GM19240 (cell line): ENCODE measurements at regions not wholly inside any gene's neighbourhood (a gene's known extent, or its start where the extent isn't known, plus 50 kb on each side); places are given as distances from the start of the nearest gene placed in this dataset.
"Not testable (repeated sequence)": the region's sequence is repeated elsewhere in the genome, so short reads cannot be mapped to it uniquely, and the experiment has no call there.

ENCODE experiments used
- DNase-seq: peaks from one replicate; pipeline ENCODE4 v3.0.0; 2011; ENCODE audit warnings: low spot score; ENCODE audit not compliant: insufficient read length

DNA sequence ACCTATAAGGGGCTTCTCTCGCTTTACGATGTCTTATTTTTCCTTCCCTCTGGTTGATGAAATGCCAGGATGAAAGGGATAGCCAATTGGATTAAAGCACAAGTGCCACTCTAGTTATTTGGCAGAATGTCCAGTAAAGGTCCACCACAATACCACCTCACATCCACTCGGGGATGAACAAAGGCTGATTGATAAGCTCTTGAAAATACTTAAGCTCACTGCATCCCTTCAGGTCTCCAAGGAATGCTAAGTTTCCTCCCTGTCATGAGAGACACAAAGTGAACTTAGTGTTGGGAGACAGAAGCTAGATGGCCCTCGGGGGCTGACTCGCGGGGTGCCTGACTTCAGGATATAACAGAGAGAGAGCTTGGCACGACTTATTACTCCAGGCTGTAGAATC, 185.9 kb upstream of the ZNF644 start:
- DNase-seq, result not testable (repeated sequence)

DNA sequence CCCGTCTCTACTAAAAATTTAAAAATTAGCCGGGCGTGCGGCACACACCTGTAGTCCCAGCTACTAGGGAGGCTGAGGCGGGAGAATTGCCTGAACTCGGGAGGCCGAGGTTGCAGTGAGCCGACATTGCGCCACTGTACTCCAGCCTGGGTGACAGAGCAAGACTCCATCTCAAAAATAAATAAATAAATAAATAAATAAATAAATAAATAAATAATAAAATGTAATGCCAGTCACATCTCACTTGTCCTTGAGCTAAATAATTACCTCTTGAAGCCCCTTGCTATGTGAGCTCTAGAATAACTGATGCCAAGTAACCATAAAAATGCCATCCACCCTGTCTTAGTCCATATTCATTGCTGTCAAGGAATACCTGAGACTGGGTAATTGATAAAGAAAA, 182.3 kb upstream of the ZNF644 start:
- not testable (repeated sequence) for DNase-seq

DNA sequence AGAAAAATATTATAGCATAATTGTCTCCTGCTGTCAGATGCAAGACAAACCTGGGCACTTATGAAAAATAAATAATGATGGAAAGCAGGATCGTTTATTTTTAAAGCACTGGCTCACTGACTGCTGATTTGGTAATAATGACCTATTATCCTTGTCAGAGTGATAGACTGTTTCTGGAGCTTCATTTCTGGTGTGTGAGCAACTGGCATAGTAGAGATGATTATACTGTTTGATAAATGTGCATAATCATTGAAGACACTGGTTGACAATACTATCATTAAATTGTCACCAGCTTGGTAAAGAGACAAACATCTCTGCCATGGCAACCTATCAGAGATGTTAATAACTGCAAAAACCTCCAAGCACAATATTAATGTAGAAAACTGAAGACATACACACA, 179.9 kb upstream of the ZNF644 start:
- no peak for DNase-seq

DNA sequence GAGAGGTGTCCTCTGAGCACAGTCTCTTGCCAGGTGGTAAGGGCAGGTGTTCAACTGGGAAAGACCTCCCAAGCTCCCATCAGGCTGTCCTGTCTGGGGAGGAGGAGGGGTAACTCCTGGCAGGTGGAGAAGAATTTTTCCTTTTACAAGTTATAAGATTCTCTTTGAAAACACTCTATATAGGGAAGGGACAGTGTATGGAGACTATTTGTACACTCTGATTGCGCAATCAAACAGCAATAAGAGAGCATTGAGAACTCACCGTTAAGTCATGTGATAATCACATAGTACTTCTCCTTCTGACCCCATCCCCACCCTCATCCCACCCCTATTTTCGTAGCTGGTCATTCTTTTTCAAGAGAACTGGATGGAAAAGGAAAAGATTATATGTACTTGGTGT, 179.3 kb upstream of the ZNF644 start:
- DNase-seq, result no peak

DNA sequence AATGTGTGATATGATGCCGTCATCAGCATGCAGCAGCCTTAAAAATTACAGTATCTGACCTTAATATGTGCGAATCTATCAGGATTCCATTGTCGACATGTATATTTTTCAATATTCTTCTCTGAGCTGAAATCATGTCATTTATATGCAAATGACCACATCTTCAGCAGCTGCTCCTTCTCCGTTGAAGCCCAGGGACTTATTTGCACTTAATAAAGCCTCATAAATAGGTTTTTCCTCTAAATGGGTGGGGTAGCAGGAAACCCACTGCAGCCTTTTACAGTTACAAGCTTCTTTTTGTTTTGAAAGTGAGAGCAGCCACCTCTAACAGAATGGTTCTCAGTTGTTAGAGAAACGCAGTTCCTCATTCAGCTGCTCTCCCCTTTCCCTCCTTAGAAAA, 178.8 kb upstream of the ZNF644 start:
- no peak for DNase-seq

DNA sequence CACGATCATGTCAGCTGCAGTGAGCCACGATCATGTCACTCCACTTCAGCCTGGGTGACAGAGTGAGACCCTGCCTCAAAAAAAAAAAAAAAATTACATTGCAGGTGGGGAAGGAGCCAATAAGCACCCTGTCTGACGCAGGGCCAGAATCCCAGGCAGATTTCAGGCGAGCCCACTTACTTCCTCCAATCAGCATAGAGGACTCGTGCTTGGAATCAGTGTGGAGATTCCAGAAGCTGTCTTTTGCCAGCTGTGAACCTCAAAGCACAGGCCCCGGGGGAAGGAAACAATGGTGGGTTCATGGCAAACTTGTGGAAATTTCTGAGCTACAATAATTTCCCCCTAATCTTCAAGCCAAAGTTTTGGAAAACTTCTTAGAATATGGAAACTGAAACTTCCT, 178.2 kb upstream of the ZNF644 start:
- DNase-seq, result no peak

DNA sequence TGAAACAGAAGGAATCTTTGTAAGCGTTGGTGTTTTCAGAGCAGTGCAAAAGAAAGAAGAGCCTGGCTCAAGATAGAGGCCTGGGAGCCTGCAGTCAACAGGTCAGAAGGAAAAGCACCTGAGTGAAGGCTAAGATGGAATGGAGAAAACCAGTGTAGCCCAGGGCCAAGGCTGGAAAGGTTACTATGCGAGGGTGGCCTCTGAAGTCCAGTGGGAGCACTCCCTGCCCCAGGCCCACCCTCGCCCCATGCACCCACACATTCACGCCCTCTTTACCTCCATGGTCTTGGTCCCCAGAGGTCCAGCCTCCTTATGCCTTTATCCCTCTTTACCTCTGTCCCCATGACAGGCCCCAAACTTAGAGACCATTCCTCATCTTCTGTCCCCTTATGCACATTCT, 169.2 kb upstream of the ZNF644 start:
- DNase-seq, result no peak

DNA sequence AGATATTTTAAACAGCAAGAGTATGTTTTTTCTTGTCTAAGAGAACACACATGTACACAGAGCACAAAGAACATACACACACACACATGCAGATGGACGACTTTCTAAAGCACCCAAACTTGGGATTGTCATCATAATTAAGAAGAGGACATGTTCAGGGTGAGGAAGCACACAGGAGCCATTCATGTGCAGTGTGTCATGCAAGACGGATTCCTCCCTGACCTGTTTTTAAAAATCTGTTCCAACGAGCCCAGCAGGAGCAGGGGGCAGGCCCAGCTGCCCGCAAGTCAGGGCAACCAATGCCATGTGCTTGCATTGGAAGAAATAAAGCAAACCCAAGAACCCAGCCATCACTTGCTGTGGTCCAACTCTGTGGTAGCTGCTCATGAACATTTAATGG, 167.3 kb upstream of the ZNF644 start:
- no peak for DNase-seq

DNA sequence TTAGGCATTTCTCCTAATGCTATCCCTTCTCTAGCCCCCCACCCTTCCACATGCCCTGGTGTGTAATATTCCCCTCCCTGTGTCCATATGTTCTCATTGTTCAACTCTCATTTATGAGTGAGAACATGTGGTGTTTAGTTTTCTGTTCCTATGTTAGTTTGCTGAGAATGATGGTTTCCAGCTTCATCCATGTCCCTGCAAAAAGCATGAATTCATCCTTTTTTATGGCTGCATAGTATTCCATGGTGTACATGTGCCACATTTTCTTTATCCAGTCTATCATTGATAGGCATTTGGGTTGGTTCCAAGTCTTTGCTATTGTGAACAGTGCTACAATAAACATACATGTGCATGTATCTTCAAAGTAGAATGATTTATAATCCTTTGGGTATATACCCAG, 161.0 kb upstream of the ZNF644 start:
- DNase-seq, result not testable (repeated sequence)

DNA sequence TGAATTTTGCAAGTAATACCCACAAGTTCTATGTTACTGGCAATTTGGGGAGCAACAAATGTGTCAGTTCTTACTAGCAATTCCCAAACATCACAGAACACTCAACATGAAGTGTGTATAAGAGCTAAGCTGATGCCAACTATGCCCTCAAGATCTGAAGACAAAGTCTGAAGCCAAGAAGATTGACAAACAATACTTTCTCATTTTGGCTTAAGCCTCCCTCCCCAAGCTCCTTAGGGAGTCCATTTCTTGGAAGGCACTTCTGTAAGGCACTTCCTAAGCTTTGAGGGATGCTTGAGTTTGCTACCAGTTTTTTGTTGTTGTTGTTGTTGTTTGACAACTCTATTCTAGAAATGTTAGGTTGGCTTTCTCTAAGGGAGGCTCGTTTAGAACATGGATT, 154.4 kb upstream of the ZNF644 start:
- DNase-seq, result no peak

DNA sequence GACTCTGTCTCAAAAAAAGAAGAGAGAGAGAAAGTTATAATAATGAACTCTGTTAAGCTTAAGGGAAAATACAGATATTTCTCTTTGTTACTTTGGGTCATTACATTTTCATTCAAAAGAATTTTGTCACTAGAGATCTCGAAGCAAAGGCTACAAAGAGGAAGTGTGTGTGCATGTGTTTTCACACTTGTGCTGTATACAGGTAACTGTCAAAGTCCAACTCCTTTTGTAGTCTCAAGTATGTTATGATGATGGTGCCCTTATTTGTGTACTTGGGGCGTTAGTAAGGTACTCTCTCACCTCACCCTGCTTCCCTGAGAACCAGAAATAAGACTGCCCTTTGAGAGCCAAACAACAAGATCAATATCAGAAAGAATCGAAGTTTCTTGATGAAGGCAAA, 152.9 kb upstream of the ZNF644 start:
- DNase-seq, result no peak

DNA sequence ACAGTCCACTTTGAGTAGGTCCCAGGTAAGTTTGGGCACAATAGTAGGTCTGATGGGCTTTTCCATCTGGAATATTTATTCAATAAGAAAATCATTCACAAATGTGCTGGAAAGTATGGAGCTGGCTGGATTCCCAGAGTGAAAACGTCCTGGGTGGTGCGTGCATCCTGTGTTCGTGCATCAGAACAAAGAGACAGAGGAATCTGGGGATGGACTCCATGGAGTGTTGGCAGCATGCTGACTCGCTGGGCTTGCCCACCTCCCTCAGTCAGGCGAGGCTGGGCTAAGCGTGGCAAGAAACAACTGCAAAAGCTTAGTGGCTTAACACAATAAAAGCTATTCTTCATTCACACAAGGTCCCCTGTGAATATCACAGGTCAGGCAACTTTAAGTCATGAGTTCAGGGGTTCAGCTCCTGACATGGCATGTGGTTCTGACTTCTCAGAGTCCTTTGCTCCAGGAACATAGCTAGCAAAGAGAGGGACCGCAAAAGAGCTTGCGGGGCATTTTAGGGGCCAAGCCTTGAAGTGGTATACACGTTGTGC, 151.6 kb upstream of the ZNF644 start:
- DNase-seq, result no peak

DNA sequence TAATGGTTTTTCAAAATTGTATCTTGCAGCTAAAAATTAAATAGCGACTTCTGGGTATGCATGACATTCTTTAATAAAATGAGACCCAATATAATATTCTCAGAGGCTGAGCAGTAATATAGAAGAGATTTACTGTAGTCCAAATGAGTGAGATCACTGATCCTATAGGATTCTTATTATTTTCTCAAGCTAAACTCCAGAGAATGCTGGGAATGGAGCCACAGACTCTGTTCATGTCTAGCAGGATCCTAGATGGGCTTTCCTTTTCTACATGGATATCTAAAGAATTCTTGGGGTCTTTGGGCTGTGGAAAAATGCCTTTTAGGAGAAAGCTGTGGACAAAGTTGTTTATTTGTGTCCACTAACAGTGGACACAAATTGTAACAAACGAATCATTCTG, 150.7 kb upstream of the ZNF644 start:
- no peak for DNase-seq

DNA sequence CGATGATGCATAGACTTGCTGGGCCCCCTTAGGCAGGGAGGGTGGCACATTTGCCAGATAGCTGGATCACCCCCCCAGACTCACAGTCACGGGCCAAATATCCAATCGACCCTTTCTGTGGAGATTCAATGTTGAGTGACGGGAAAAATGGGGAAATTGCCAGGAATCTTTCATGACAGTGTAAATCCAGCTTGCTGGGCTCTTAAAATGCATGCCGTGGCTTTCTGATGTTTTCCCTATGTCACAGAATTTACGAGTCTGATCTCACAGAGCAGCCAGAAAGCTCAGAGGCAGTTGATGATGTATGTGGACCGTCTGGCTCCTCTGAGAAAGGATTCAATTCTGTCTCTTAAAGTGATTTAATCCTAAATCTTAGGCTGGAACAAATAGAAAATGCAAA, 150.1 kb upstream of the ZNF644 start:
- no peak for DNase-seq

DNA sequence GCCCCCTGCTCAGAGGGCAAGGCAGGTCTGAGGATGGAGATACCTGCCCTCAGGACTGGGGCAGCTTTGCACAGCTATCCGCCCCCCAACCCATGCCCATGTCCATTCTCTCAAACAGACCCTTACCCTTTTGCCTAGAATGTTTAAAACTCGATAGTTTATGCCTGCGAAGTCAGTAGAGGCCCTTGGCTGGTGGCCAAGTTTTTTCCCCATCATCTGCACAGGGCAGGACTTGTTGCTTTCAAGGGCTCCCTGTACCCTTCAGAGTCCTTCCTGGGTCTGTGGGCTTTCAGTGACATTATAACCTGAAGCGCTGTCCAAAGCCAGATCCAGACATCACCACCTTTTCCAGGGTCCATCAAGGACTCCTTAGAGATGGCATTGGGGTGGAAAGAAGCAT, 148.7 kb upstream of the ZNF644 start:
- DNase-seq, result no peak

DNA sequence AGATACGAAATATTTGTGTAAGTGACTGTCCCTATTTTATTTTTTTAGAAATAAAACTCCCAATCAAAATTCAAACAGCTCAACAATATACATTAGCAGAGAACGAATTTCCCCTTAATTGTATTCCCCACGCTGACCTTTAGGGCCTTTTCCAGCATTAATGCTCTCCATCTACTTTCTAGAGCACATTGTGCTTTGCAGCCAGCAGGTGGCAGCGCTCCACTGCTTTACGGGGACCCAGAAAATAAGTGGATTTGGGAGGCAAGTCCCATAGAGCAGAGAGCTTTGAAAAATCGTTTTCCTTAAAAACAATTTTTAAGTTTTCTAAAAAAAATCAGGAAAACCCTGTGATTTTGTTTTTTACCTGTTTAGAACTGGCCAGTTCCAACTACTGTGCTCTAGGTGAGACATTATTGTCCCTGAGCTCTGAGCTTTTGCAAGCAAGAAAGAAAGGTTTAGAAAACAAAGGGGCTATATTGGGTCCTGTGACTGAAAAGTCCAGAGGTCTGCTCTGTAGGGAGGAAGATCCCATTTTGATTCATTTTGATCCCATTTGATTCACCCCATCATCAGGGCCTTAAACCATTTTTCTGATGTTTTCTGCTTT, 144.4 kb upstream of the ZNF644 start:
- DNase-seq, result peak; percentile 8

DNA sequence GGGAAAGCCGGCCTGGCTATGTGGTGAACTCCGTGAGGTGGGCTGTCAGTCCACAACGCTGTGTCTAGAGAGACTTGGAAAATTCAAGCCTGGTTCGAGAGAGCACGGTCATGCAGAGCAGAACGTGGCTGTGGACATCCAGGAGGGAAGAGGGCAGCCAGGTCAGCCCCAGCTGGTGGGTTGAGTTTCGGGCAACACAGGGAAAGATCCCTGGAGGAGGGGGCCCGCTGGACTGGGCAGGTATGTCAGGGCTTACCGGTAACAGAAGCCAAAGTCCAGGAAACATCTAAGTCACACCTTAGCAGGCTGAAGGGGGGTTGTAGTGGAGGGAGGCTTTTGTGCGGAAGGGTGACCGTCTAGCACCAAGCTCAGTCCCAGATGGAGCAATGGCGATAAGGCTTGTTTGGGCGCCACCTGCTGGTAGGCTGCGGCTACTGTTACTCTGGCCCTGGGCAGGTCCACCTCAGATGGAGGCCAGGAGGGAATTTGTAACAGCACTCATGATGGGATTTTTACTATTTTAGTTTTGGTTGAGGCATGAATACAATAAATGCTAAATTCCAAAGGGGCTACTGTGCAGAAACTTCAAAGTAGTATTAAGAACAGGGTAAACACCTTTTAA, 143.3 kb upstream of the ZNF644 start:
- peak; percentile 58 for DNase-seq

DNA sequence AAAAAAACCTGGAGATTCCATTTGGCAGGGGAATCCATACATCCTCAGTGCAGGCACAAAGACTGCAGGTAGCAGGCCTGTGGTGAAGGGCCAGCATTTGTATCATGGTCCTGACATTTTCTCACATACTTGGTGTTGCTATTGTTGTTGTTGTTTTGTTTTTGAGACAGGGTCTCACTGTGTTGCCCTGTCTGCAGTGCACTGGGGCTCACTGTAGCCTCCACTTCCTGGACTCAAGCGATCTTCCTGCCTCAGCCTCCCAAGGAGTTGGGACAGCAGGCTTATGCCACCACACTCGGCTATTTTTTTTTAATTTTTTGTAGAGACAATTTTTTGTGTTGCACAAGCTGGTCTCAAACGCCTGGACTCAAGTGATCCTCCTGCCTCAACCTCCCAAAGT, 140.8 kb upstream of the ZNF644 start:
- DNase-seq, result no peak

DNA sequence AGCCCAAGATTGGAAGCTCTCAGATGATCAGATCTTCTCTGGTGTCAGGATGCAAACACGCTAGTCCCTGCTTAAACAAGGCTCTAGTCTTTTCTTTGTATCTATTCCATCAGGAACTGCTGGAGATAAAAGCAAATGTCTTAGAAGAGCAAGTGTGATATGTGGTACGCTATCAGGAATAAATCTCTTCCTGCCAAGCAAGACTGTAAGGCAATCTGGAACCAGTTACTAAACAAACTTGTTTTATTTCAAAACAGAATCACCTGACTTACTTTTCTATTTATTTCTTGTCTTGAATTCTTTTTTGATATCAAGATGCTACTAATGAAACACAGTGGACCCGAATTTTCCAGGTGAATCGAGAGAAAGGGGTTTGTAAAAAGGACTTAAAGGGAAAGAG, 139.9 kb upstream of the ZNF644 start:
- no peak for DNase-seq

DNA sequence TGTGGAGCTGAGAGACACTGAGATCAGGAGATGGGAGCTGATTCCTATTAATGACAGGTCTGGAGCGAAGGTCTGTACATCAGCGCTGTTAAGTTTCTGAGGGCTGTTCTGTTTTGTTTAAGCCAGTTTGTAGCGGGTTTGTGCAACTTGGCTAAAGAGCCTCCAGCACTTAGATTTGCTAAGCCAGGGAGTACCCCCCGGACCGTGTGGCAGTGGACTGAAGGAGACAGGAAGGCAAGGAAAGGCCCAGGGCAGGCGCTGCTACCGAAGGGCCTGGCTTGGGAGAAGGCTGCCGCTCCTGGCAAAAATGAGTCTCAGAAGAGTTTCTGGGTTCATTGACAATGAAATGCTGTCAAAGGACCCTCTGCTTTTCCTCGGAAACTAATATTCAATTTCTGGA, 139.3 kb upstream of the ZNF644 start:
- no peak for DNase-seq

DNA sequence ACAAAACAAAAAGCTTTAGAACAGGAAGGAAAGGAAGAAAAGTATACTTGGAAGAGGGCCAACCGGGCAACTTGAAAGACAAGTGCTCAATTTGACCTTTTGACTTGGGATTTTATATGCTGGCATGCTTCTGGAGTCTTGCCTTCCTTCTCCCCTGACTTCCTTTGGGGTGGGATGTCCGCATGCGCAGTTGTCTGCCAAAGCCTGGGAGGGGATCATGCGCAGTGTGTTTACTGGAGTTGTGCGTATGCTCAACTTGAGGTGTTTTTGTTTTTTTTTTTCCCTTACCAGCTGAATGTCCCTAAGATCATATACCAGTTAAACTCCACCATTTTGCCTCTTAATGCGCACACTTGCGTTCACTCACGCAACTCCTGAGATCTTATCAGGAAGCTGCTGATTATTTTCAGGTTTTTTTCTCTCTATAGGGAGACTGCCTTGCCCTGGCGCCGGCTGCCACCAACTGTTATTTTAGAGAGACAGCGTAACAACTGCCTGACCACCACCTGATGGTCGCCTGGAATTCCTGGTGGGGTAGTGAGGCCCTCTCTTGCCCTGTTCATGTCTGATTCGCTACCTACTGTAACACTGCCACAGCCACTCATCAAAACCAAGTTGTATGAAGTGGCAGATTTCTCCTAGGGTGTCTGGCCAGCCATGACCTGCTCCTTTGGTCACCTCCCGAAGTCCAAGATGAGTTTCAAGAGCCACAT, 138.7 kb upstream of the ZNF644 start:
- no peak for DNase-seq

DNA sequence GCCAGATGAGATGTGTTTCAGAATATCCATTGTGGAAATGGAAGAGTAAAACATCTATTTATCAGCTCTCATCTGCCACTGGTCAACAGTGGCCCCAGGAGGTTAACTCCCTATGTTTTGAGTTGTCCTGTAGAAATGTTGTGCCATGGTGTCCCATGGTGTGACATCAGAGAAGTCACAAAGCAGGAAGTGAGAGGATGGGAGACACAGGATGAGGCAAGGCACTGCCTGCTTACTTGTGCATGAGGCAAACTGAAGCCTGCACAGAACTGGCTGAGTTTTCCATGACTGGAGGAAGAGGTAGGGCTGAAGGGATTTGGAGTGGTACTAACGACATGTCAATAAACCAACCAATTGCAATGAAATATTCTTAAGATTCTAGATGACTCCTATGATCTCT, 131.5 kb upstream of the ZNF644 start:
- no peak for DNase-seq

DNA sequence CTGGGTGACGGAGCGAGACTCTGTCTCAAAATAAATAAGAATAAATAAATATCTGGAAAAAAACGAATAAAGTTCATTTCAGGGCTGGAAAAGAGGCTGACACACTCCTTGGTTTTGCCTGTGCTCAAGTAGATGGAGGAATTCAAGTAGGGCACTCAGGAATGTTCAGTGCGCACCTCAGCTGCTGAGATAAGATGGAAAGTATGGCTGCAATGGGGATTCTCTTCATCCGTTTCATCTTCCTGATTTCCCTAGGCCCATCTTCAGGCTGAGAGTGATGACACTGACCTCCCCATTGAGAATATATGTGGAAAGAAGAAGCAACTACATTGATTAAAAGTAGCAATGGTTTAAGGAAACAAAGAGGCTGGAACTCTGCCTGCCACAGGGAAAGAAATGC, 130.5 kb upstream of the ZNF644 start:
- DNase-seq, result no peak
